H1 (cell line): ENCODE measurements at regions not wholly inside any gene's neighbourhood (a gene's known extent, or its start where the extent isn't known, plus 50 kb on each side); places are given as distances from the start of the nearest gene placed in this dataset.

Experiments
- SIN3A ChIP-seq, 2 experiments: IDR thresholded peaks in 1 of 2; conservative IDR thresholded peaks in 1 of 2; 2 replicates each; pipeline ENCODE4 v1.6.1; 2011 to 2012; ENCODE audit warnings: low read length in 2 of 2, improper control_type of control experiment in 1 of 2, low read depth in 1 of 2, mild to moderate bottlenecking in 1 of 2
- TF ChIP-seq, protein P1 (sequence below), 3 experiments: IDR thresholded peaks; 1 replicate in 2 of 3; 2 replicates in 1 of 3; pipeline versions ENCODE4 v1.5.1 to v1.6.1; 2011; ENCODE audit warnings: low read length in 3 of 3, mild to moderate bottlenecking in 3 of 3, inconsistent platforms in 2 of 3, low read depth in 1 of 3, moderate library complexity in 1 of 3; ENCODE audit not compliant: insufficient read depth in 1 of 3; ENCODE audit errors: control extremely low read depth in 1 of 3

DNA sequence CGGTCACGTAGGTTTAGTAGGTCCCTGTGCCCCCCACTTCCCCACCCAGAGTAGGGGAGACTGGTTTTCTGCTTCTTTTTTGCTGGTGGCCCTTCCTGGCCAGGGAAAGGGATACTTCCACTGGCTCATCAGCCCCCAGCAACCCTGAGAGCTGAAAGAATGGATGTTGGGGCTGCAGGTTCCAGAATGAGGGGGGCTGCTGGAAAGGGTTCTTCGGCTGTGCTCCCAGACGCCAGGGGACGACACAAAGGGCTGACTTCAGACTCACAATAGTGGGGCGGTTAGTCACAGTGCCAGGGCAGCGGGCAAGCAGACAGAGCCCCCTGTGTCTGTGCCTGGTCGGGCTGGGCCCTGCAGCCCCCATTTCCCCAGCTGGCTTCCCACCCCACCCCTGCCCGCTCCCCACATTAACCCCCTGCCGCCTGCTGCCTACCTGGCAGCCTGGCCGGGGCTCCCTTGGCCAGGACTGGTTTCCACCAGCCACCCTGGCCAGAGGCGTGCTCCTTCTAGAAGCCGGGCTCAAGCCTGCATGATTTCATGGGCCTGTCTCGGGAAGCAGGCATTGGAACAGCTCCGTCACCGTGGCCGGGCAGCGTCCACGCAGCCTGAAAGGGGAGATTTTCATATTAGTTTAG lies 79.1 kb upstream of the WNT7B start (continued):
- TF ChIP-seq, protein P1, sequence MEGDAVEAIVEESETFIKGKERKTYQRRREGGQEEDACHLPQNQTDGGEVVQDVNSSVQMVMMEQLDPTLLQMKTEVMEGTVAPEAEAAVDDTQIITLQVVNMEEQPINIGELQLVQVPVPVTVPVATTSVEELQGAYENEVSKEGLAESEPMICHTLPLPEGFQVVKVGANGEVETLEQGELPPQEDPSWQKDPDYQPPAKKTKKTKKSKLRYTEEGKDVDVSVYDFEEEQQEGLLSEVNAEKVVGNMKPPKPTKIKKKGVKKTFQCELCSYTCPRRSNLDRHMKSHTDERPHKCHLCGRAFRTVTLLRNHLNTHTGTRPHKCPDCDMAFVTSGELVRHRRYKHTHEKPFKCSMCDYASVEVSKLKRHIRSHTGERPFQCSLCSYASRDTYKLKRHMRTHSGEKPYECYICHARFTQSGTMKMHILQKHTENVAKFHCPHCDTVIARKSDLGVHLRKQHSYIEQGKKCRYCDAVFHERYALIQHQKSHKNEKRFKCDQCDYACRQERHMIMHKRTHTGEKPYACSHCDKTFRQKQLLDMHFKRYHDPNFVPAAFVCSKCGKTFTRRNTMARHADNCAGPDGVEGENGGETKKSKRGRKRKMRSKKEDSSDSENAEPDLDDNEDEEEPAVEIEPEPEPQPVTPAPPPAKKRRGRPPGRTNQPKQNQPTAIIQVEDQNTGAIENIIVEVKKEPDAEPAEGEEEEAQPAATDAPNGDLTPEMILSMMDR (IDR thresholded peaks at IDR 0.05; ENCODE audit: control extremely low read depth in 1 of 3, insufficient read depth in 1 of 3, low read depth in 1 of 3, low read length in 3 of 3): no peak
- TF ChIP-seq SIN3A (conservative IDR thresholded peaks at IDR 0.05 in 1 of 2, IDR thresholded peaks at IDR 0.05 in 1 of 2; ENCODE audit: low read depth in 1 of 2, low read length in 2 of 2): no peak
